ENCODE measurements at regions not wholly inside any gene's neighbourhood (a gene's known extent, or its start where the extent isn't known, plus 50 kb on each side); places are given as distances from the start of the nearest gene placed in this dataset.
"Not testable (repeated sequence)": the region's sequence is repeated elsewhere in the genome, so short reads cannot be mapped to it uniquely, and the experiment has no call there.

DNA sequence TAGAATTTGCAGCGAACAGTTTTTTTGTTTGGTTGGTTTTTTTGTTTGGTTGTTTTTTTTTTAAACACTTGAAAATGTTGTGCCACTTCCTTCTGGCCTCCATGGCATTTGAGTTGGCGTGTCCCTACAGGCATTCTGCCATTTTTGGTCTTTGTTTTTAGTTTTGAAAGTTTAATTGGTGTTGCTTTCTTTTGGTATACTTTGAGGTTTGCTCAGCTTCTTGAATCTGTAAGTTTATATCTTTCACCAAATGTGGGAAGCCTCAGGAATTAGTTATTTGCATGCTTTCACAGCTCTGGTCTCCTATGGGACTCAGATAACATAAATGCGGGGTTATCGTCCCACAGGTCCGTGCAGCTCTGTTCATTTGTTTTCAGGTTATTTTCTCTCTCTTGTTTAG, 55.9 kb downstream of the VPREB1 start:
- TF ChIP-seq, protein P1, sequence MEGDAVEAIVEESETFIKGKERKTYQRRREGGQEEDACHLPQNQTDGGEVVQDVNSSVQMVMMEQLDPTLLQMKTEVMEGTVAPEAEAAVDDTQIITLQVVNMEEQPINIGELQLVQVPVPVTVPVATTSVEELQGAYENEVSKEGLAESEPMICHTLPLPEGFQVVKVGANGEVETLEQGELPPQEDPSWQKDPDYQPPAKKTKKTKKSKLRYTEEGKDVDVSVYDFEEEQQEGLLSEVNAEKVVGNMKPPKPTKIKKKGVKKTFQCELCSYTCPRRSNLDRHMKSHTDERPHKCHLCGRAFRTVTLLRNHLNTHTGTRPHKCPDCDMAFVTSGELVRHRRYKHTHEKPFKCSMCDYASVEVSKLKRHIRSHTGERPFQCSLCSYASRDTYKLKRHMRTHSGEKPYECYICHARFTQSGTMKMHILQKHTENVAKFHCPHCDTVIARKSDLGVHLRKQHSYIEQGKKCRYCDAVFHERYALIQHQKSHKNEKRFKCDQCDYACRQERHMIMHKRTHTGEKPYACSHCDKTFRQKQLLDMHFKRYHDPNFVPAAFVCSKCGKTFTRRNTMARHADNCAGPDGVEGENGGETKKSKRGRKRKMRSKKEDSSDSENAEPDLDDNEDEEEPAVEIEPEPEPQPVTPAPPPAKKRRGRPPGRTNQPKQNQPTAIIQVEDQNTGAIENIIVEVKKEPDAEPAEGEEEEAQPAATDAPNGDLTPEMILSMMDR (IDR thresholded peaks at IDR 0.05), result not testable (repeated sequence)
- not testable (repeated sequence) for TF ChIP-seq POLR2A (IDR thresholded peaks at IDR 0.05)

All from adrenal gland (tissue), 5 donors.